ENCODE measurements at regions not wholly inside any gene's neighbourhood (a gene's known extent, or its start where the extent isn't known, plus 50 kb on each side); places are given as distances from the start of the nearest gene placed in this dataset.

DNA sequence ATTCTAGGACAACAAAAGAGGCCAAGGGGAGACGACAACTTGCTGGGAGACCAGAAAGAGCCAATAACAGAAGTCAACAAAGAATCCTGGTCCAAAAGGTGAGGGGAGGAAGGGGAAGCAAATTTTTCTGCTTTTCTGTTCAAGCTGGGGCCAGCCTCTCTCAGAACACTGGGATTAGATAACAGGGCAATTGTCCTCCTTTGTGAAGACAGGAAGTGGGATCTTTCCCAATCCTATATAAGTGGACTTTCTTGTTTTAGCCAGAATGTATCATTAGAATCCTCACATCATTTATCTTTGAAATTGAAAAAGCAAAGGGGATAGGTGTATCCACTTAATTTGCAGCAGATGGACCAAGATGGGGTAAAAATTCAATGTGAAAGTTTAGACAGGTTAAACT, 101.2 kb upstream of the COL21A1 start:
- TF ChIP-seq, protein P1, sequence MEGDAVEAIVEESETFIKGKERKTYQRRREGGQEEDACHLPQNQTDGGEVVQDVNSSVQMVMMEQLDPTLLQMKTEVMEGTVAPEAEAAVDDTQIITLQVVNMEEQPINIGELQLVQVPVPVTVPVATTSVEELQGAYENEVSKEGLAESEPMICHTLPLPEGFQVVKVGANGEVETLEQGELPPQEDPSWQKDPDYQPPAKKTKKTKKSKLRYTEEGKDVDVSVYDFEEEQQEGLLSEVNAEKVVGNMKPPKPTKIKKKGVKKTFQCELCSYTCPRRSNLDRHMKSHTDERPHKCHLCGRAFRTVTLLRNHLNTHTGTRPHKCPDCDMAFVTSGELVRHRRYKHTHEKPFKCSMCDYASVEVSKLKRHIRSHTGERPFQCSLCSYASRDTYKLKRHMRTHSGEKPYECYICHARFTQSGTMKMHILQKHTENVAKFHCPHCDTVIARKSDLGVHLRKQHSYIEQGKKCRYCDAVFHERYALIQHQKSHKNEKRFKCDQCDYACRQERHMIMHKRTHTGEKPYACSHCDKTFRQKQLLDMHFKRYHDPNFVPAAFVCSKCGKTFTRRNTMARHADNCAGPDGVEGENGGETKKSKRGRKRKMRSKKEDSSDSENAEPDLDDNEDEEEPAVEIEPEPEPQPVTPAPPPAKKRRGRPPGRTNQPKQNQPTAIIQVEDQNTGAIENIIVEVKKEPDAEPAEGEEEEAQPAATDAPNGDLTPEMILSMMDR (IDR thresholded peaks at IDR 0.05), result no peak
- TF ChIP-seq POLR2A (IDR thresholded peaks at IDR 0.05) (no peak), EP300 (IDR thresholded peaks at IDR 0.05) (no peak)

All from stomach (tissue), 4 donors.